Gastrocnemius medialis (tissue), 4 donors: ENCODE measurements at regions not wholly inside any gene's neighbourhood (a gene's known extent, or its start where the extent isn't known, plus 50 kb on each side); places are given as distances from the start of the nearest gene placed in this dataset.

Experiments
- CTCF ChIP-seq, 5 experiments: fragments of 450-650 bp in 3 of 5; fragments of 200-600 bp in 2 of 5; sonication (generic) in 2 of 5; IDR thresholded peaks in 4 of 5; conservative IDR thresholded peaks in 1 of 5; 1 replicate in 4 of 5; 2 replicates in 1 of 5; pipeline ENCODE4 v1.5.1; 2016 to 2019; ENCODE audit warnings: antibody characterized with exemption in 5 of 5, mild to moderate bottlenecking in 3 of 5, moderate library complexity in 3 of 5
- POLR2A ChIP-seq, 2 donors: fragments of 450-650 bp; IDR thresholded peaks; one replicate each; pipeline ENCODE4 v1.6.1; 2017; ENCODE audit warnings: antibody characterized with exemption in 2 of 2, mild to moderate bottlenecking in 2 of 2, moderate library complexity in 2 of 2

- TF ChIP-seq CTCF (IDR thresholded peaks at IDR 0.05 in 4 of 5, conservative IDR thresholded peaks at IDR 0.05 in 1 of 5) (no peak), POLR2A (IDR thresholded peaks at IDR 0.05) (no peak)
Observed at GRCh38 chr11:128372977-128373376, 214.4 kb downstream of the ETS1 start.
